ENCODE measurements at regions not wholly inside any gene's neighbourhood (a gene's known extent, or its start where the extent isn't known, plus 50 kb on each side); places are given as distances from the start of the nearest gene placed in this dataset.

DNA sequence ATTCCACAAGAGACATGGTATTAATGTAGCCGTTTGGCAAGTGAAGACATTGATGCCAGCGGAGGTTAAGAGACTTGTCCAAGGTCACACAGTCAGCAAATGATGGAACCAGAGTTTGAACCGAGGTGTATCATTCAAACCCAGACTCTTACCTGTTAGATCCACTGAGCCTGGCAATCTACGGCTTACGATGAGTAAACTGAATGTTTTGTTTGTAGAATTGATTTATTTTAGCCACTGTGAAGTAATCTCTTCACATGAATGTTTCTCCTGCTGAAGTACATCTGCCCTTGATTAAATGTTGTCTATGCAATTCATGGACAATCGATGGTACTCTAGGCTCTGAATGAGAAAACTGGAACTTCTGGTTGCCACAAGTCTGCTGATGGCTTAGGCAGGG, 155.5 kb upstream of the NAV2 start:
- Histone ChIP-seq H3K18ac (ENCODE audit: low read depth, low read length) (no peak overlapping the region), H3K9ac (ENCODE audit: low read depth, low read length) (no peak overlapping the region), H4K20me1 (ENCODE audit: insufficient read depth, low read length) (no peaks in the 10 kb centered on the region), H3K14ac (replicated peaks; ENCODE audit: low read depth, low read length) (no peak overlapping the region), H2AK5ac (ENCODE audit: low read depth, low read length) (no peak overlapping the region), H2AK9ac (replicated peaks; ENCODE audit: low read depth, low read length, poor library complexity) (no peak overlapping the region), H4K8ac (ENCODE audit: low read depth in 2 of 2, low read length in 2 of 2) (no peak overlapping the region), H2BK5ac (ENCODE audit: low read depth, low read length, poor library complexity, severe bottlenecking) (no peak overlapping the region), H3K56ac (ENCODE audit: extremely low read depth, insufficient read depth, low read length) (no peak overlapping the region), H2BK20ac (ENCODE audit: low read depth, low read length) (no peak overlapping the region), H3K9me1 (ENCODE audit: insufficient read depth, low read length) (no peaks in the 10 kb centered on the region), H3K4me3 (ENCODE audit: insufficient read depth, low read depth, low read length) (no peak overlapping the region), H2AFZ (replicated peaks; ENCODE audit: low read length, poor library complexity) (no peak overlapping the region), H4K5ac (ENCODE audit: low read depth, low read length) (no peak overlapping the region), H3K36me3 (ENCODE audit: control insufficient read depth, insufficient read depth, low read length) (no peaks in the 10 kb centered on the region), H3K27ac (ENCODE audit: insufficient read depth, low read length) (no peak overlapping the region), H4K91ac (ENCODE audit: insufficient read depth, low read depth, low read length) (no peak overlapping the region), H2BK15ac (ENCODE audit: low read depth, low read length) (no peak overlapping the region), H3K27me3 (ENCODE audit: control insufficient read depth, insufficient read depth, low read length) (peaks cover 27% of the 10 kb centered on the region), H3K4ac (ENCODE audit: low read depth, low read length) (no peak overlapping the region), H3K23ac (ENCODE audit: low read depth, low read length) (no peak overlapping the region), H3K4me1 (ENCODE audit: control insufficient read depth, insufficient read depth, low read length) (no peaks in the 10 kb centered on the region), H3K79me1 (ENCODE audit: low read depth in 1 of 2, low read length in 2 of 2) (no peaks in the 10 kb centered on the region), H3K9me3 (ENCODE audit: control insufficient read depth, insufficient read depth, low read length) (no peaks in the 10 kb centered on the region), H3K4me2 (ENCODE audit: low read depth, low read length) (no peak overlapping the region), H2BK120ac (ENCODE audit: low read depth, low read length) (no peak overlapping the region)
- no peak for DNase-seq
- dilution Hi-C loops (cut with HindIII; ENCODE audit: low sequenced_read_pairs, unreplicated experiment): no loop called here
- BruUV-seq (replicated peaks): no TSS peak
- POLR2A ChIA-PET (ENCODE audit: unreplicated experiment): no interaction called here
- TF ChIP-seq SMC3 (IDR thresholded peaks at IDR 0.05; ENCODE audit: low read depth, low read length) (no peak), CHD1 (IDR thresholded peaks at IDR 0.05; ENCODE audit: low read depth, low read length) (no peak), MAZ (IDR thresholded peaks at IDR 0.05; ENCODE audit: borderline replicate concordance, low read depth, low read length) (no peak), POLR2A (IDR thresholded peaks at IDR 0.05; ENCODE audit: low read depth, low read length) (no peak), RAD21 (IDR thresholded peaks at IDR 0.05; ENCODE audit: low read length) (no peak), NFE2L2 (IDR thresholded peaks at IDR 0.05; ENCODE audit: low read depth, low read length) (no peak), MAFK (IDR thresholded peaks at IDR 0.05; ENCODE audit: low read depth, low read length) (no peak), BHLHE40 (IDR thresholded peaks at IDR 0.05; ENCODE audit: low read depth, low read length) (no peak), FOS (IDR thresholded peaks at IDR 0.05; ENCODE audit: low read depth, low read length) (no peak)
- TF ChIP-seq, protein P1, sequence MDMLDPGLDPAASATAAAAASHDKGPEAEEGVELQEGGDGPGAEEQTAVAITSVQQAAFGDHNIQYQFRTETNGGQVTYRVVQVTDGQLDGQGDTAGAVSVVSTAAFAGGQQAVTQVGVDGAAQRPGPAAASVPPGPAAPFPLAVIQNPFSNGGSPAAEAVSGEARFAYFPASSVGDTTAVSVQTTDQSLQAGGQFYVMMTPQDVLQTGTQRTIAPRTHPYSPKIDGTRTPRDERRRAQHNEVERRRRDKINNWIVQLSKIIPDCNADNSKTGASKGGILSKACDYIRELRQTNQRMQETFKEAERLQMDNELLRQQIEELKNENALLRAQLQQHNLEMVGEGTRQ (IDR thresholded peaks at IDR 0.05; ENCODE audit: low read depth, low read length): no peak
- TF ChIP-seq, protein P2, sequence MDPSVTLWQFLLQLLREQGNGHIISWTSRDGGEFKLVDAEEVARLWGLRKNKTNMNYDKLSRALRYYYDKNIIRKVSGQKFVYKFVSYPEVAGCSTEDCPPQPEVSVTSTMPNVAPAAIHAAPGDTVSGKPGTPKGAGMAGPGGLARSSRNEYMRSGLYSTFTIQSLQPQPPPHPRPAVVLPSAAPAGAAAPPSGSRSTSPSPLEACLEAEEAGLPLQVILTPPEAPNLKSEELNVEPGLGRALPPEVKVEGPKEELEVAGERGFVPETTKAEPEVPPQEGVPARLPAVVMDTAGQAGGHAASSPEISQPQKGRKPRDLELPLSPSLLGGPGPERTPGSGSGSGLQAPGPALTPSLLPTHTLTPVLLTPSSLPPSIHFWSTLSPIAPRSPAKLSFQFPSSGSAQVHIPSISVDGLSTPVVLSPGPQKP (IDR thresholded peaks at IDR 0.05; ENCODE audit: borderline replicate concordance, low read depth, low read length): no peak
- in situ Hi-C loops (cut with MboI; ENCODE audit: low sequenced_read_pairs): loop anchor here (5.0 kb wide), 1 partner anchor 240 kb away; no protein-coding TSS in a partner anchor
- 13% methylated on average over 1 of the region's 6 CpGs; no CpG with 5 or more reads in 1 of the 2 experiments for WGBS, 2 experiments (ENCODE audit: extremely low coverage in 2 of 2, insufficient read length in 1 of 2)
- ATAC-seq (ENCODE audit: low read depth): no peak
- intact Hi-C loops (cut with micrococcal nuclease): loop anchor here (1.0 to 2.0 kb wide), 5 partner anchors 186 to 798 kb away; no protein-coding TSS in a partner anchor
- CTCF ChIA-PET: interaction anchor here (0.5 to 1.7 kb wide), 9 partner anchors 8 to 540 kb away, joined by 3 to 6 read pairs (median 3); no protein-coding TSS in a partner anchor
